HG02571 (cell line): ENCODE measurements at regions not wholly inside any gene's neighbourhood (a gene's known extent, or its start where the extent isn't known, plus 50 kb on each side); places are given as distances from the start of the nearest gene placed in this dataset.
"Not testable (repeated sequence)": the region's sequence is repeated elsewhere in the genome, so short reads cannot be mapped to it uniquely, and the experiment has no call there.

Experiments
- ATAC-seq: cut with Tn5 transposase; IDR thresholded peaks from one replicate; pipeline ENCODE4 v1.9.1; 2021; ENCODE audit warnings: mild to moderate bottlenecking, moderate library complexity; ENCODE audit not compliant: unreplicated experiment

- no peak for ATAC-seq
These were observed 218.1 kb upstream of the OBI1 start for GRCh38 chr13:78876915-78877549.

- peak; percentile 64 for ATAC-seq
These were observed 217.0 kb upstream of the OBI1 start for GRCh38 chr13:78875792-78876580.

DNA sequence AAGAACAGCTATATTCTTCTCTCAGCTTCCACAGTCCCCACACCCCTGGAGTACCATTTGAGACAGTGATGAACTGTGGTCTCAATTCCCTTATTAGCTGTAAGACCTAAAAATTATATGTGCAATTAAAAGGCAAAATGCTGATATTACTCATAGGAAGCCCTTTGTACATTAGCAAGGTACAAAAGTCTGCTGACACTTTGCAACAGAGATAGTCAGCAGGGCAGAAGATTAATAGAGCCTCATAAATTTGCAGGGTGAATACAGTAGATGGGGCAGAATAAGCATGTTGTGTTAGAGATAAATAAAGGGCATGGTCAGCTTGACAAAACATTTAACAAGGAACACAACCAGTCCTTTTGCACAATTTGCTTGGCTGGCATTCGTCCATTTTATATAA lies 210.0 kb upstream of the OBI1 start:
- no peak for ATAC-seq

GRCh38 chr13:78867655-78868054 lies 208.7 kb upstream of the OBI1 start:
- ATAC-seq, result no peak

DNA sequence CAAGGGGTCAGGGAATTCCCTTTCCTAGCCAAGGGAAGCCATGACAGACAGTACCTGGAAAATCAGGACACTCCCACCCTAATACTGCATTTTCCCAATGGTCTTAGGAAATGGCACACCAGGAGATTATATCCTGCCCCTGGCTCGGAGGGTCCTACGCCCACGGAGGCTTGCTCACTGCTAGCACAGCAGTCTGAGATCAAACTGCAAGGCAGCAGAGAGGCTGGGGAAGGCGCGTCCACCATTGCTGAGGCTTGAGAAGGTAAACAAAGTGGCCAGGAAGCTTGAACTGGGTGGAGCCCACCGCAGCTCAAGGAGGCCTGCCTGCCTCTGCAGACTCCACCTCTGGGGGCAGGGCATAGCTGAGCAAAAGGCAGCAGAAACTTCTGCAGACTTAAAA lies 207.1 kb upstream of the OBI1 start:
- not testable (repeated sequence) for ATAC-seq

- ATAC-seq, result no peak
These were observed 203.5 kb upstream of the OBI1 start for GRCh38 chr13:78862446-78862845.

DNA sequence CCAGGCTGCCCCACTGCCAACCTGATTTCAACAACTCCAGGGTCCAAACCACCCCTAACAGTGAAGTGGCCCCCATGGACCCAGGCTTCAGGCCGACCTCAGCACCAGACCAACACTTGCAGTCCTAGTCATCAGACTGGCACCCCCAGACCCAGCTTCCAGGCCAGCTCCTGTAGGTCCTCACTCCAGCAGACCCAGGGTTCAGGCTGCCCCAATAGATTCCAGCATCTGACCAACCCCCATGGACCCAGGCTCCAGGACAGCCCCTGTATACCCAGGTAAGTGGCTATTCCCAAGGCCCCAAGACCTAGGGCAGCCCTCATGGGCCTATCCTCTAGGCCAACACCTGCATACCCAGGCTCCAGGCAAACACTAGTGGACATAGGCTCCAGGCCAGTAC lies 193.8 kb upstream of the OBI1 start:
- ATAC-seq, result no peak

- ATAC-seq, result no peak
These were observed 186.9 kb upstream of the OBI1 start for GRCh38 chr13:78845656-78846365.

DNA sequence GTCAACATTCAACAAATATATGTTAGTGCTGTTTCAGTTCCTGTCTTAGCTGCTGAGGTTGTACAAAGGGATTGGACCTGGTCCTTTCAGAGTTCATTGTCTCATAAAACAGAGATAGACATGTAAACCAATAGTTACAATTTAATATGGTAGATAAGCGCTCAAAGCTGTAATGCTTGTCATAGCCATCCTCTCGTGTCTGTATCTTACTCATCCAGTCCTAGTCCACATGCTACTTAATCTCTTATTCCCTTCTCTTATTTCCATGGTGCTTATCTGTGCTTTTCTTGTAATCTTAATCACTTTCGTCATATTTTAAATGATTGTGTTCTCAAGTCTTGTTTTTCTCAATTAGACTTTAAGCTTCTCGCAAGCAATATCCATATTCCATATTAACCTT lies 185.2 kb upstream of the OBI1 start:
- no peak for ATAC-seq

GRCh38 chr13:78841358-78841963 lies 182.5 kb upstream of the OBI1 start:
- ATAC-seq, result no peak

GRCh38 chr13:78836238-78836784 lies 177.4 kb upstream of the OBI1 start:
- ATAC-seq, result no peak

DNA sequence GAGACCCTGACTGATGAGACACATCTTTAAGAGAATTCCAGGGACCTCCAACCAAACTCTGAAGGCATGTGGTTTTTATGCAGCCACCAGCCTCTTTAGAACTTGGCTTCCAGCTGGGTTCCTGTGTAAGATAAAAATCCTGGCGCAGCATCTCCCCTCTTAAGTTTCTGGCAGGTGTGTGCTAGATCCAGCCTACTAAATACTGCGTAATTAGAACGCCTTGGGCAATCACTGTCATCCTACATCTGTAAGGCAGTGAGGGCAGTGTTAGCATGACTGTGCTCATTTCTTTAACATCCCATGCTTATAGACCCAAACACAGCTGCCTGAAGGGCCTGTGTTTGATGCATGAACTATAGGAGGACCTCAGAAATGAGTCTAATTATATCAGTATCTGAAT lies 173.5 kb upstream of the OBI1 start:
- ATAC-seq, result no peak

DNA sequence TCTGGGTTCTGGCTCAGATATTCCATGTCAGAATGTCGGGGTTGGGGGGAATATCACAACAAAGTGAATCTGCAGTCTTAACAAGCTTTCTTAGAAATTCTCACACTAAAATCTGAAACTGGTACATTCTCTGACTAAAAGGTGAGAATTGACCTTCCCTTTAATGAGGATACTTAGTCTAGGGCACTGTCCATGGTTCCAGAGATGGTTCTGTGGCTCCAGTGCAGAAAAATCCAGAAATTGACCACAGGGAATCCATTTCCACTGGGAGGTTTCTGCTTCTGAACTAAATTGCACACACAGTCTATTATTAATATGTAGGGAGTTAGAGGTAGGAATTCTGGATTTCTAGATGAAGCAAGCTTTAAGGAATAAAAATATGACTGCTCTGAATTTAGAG lies 171.6 kb upstream of the OBI1 start:
- ATAC-seq, result no peak

DNA sequence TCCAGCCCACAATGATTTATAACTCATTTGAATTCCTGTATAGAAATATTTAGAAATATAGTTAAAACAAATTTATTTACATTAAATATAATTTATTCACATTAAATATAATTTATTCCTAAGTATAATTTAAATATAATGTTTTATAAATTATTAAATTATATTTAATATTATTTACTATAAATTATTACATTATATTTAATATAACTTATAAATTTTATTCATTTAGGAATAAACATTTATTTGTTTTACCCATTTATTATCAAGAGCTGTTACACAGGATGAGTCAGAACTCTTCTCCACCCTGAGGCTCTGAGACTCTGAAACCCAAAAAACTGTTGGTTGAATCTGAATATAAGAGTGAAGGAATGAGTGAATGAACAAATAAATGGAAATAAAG lies 170.9 kb upstream of the OBI1 start:
- ATAC-seq, result no peak

- no peak for ATAC-seq
These were observed 168.5 kb upstream of the OBI1 start for GRCh38 chr13:78827471-78827870.

GRCh38 chr13:78826936-78827335 lies 168.0 kb upstream of the OBI1 start:
- ATAC-seq, result no peak

- ATAC-seq, result no peak
These were observed 167.4 kb upstream of the OBI1 start for GRCh38 chr13:78826312-78826711.

DNA sequence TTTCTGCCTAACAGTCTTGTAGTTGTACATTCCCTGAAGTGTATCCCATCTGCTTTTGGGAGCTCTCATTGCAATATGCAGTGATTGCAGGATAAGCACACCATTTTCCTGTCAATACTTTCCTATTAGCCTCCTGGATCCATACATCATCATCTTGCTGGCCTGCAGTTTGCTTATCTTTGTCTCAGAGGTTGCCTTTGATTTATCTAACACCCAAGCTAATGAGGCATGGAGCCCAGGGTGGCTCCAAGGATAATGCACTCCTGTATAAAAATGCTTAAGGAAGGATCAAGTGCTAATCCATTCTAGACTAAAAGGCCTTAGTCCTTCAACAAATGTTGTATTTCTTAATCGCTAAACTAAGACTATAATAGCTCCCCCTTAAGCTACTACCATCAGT lies 161.6 kb upstream of the OBI1 start:
- ATAC-seq, result no peak

DNA sequence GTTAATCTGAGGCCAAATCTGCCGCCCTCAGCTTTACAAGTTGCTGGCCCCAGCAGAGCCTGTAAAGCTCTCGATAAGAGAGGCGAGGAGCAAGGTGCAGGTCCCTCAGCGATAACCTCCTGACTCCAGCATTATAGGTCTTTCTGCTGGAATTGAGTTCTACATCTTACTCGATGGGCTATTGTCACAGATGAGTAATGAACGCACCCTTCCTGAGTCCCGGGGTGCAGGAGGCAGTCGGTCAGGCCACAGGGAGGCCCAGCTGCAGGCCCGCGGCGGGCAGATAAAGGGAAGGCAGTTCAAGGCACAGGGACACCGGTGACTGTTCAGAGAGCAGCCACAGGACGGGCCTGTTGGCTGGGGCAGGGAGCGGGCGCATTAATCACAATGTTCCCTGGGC lies 157.6 kb upstream of the OBI1 start:
- ATAC-seq, result no peak

- no peak for ATAC-seq
These were observed 157.2 kb upstream of the OBI1 start for GRCh38 chr13:78816154-78816553.

DNA sequence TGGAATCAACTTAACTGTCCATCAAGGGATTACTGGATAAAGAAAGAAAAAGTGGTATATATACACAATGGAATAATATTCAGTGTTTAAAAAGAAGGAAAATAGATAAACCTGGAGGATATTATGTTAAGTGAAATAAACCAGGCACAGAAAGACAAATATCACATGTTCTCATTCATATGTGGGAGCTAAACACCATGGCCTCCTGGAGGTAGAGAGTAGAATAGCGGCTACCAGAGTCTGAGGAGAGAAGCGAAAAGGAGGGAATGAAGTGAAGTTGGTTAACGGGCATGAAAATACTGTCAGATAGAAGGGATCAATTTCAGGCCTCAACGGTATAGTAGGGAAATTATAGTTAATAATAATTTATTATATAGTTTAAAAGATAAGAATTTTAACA lies 147.5 kb upstream of the OBI1 start:
- ATAC-seq, result no peak
